ENCODE measurements at regions not wholly inside any gene's neighbourhood (a gene's known extent, or its start where the extent isn't known, plus 50 kb on each side); places are given as distances from the start of the nearest gene placed in this dataset.

GRCh38 chr3:35187908-35188307 is 451.4 kb upstream of the ARPP21 start:
- TF ChIP-seq POLR2A (IDR thresholded peaks at IDR 0.05) (no peak), CTCF (IDR thresholded peaks at IDR 0.05) (no peak)

Data from lower leg skin (tissue), 3 donors.